ENCODE measurements at regions not wholly inside any gene's neighbourhood (a gene's known extent, or its start where the extent isn't known, plus 50 kb on each side); places are given as distances from the start of the nearest gene placed in this dataset.
"Not testable (repeated sequence)": the region's sequence is repeated elsewhere in the genome, so short reads cannot be mapped to it uniquely, and the experiment has no call there.

DNA sequence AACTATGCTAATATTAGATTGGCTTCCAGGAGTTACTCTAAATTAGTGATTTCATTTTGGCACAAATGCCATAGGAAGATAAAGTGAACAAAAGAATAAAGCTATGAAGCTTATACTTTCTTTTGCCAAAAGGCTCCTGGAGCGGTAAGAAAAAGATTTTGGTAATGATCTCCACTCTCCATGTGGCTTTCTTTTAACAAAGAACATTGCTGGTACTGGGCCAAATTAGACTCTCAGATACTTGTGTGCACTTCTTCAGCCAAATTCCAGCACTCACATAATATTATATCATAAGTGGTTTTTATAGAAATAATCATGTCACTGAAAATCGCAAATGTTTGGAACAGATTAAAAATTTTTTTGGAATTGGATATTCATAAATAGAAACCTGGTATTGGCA, 142.4 kb upstream of the FGF13 start:
- no peak for DNase-seq
- Mint-ChIP-seq H3K9me3 (no peaks in the 10 kb centered on the region), H3K4me3 (no peak overlapping the region), H3K27ac (no peak overlapping the region), H3K27me3 (no peaks in the 10 kb centered on the region), H3K4me1 (no peaks in the 10 kb centered on the region), H3K36me3 (no peaks in the 10 kb centered on the region)

DNA sequence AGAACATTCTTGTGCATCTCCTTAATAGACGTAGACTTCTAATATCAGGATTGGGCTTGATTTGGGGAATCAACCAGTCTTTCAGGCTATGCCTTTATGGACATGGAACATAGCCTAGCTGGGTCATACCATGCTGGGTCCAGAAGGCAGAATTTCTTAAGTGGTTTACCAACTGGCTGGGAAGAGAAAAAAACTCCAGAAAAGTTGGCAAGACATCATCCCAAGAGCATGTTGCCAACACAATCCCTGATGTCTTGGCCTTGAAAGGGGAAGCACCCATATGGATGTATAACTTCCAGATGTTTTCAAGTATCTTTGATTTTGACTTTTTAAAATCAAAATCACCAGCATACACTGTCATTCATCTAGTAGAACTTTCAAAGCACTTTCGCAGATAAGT, 138.0 kb upstream of the FGF13 start:
- Mint-ChIP-seq H3K27me3 (no peaks in the 10 kb centered on the region), H3K9me3 (no peaks in the 10 kb centered on the region), H3K27ac (no peak overlapping the region), H3K36me3 (no peaks in the 10 kb centered on the region), H3K4me3 (no peak overlapping the region), H3K4me1 (no peaks in the 10 kb centered on the region)
- no peak for DNase-seq

DNA sequence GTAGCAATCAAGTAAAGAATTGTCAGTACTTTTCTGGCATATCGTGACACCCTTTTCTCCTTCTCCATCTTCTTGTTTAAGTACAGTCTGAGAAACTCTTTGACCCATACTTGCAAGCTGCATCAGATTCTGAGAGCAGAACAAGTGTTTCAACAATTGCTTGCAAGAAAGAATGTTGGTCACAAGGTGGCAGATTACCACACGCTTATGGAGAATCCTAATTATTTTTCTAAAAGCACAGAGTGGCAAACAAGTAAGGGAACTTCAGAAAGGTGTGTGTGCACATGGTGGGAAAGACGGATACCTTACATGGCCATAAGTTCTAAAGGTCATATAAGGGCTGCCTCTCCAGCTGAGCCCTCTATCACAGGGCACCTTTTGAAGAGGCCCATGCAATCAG, 136.4 kb upstream of the FGF13 start:
- Mint-ChIP-seq H3K9me3 (no peaks in the 10 kb centered on the region), H3K27me3 (no peaks in the 10 kb centered on the region), H3K27ac (no peak overlapping the region), H3K4me1 (no peaks in the 10 kb centered on the region), H3K4me3 (no peak overlapping the region), H3K36me3 (no peaks in the 10 kb centered on the region)
- no peak for DNase-seq

DNA sequence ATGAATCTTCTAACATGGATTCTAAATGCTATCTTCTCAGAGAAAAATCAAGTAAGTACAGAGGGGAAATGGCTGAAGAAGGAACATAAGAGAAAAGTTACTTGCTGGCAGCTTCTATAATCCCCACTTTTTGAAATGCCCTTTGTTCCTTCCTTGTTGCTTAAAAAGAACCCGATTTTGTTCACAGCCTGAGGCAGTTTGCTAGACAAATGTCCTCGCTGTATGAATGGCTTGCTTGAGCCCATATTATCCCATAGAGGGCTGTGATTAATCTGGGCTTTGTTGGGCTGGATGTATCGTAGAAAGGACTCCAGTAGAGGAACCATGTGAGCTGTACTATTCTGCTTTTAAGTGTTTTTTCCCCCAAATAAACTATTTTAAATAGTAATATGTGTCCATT, 134.3 kb upstream of the FGF13 start:
- no peak overlapping the region for H3K4me3 Mint-ChIP-seq
- H3K36me3 Mint-ChIP-seq: no peaks in the 10 kb centered on the region
- no peaks in the 10 kb centered on the region for H3K4me1 Mint-ChIP-seq
- H3K27ac Mint-ChIP-seq: no peak overlapping the region
- H3K9me3 Mint-ChIP-seq: no peaks in the 10 kb centered on the region
- no peaks in the 10 kb centered on the region for H3K27me3 Mint-ChIP-seq
- DNase-seq: no peak

DNA sequence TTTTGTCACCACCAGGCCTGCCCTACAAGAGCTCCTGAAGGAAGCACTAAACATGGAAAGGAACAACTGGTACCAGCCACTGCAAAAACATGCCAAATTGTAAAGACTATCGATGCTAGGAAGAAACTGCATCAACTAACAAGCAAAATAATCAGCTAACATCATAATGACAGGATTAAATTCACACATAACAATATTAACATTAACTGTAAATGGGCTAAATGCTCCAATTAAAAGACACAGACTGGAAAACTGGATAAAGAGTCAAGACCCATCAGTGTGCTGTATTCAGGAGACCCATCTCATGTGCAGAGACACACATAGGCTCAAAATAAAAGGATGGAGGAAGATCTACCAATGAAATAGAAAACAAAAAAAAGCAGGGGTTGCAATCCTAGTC, 95.9 kb upstream of the FGF13 start:
- DNase-seq, H3K36me3 Mint-ChIP-seq, H3K27me3 Mint-ChIP-seq, H3K4me3 Mint-ChIP-seq, H3K9me3 Mint-ChIP-seq, H3K4me1 Mint-ChIP-seq, H3K27ac Mint-ChIP-seq: not testable (repeated sequence)

DNA sequence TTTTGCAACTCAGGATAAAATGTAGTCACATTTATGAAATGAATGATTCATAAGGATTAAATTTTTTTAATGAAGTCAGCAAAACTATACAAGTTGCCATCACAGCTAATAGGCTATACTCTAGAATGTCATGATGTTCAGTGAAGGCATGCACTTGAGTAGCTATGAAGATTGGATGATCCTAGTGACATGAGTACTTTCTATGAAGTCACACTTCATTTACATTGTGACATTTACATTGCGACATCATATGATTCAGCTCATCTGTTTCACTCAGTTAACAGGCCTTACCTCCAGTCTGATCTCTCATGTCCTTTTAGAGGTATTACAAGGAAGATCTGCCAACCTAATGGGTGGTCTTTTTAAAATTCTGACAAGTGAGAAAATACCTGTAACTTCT, 82.7 kb upstream of the FGF13 start:
- H3K4me1 Mint-ChIP-seq: no peaks in the 10 kb centered on the region
- DNase-seq: no peak
- H3K27me3 Mint-ChIP-seq: no peaks in the 10 kb centered on the region
- peaks cover 5% of the 10 kb centered on the region for H3K9me3 Mint-ChIP-seq
- H3K36me3 Mint-ChIP-seq: no peaks in the 10 kb centered on the region
- no peak overlapping the region for H3K27ac Mint-ChIP-seq
- H3K4me3 Mint-ChIP-seq: no peak overlapping the region

DNA sequence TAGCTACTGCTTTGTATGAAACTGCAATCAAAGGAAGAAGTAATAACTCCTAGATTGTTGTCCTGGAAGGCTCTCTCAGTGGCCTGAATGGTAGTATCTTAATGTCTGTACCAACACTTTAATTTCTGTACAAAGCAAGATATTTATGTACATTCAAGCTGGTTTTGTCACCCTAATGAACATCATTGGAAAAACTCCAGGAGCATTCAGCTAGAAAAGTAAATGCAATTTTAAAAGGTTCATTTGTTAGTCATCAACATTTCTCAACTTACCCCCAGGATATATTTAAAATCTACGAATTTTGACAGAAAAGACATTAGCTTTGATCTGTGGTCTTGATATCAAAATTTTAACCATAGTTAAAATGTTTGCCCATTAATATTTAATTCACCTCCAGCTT, 80.0 kb upstream of the FGF13 start:
- Mint-ChIP-seq H3K4me3 (no peak overlapping the region), H3K4me1 (no peaks in the 10 kb centered on the region), H3K27ac (no peak overlapping the region), H3K36me3 (no peaks in the 10 kb centered on the region), H3K9me3 (no peaks in the 10 kb centered on the region), H3K27me3 (no peaks in the 10 kb centered on the region)
- DNase-seq: no peak

DNA sequence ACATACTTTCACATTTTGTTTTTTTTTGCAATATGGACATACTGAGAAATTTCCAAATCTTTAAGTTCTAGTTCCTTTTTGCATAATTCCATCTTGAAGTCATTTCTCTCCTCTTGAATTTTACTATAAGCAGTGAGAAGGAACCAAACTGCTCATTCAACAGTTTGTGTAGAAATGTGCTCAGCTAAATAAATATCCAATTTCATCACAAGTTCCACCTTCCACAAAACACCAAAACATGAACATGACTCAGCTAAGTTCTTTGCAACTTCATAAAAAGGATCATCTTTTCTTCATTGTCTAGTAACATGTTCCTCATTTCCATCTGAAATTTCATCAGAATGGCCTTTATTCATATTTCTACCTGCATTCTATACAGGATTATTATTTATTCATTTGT, 77.3 kb upstream of the FGF13 start:
- Mint-ChIP-seq H3K36me3 (no peaks in the 10 kb centered on the region), H3K9me3 (peaks cover 4% of the 10 kb centered on the region), H3K4me3 (no peak overlapping the region), H3K27ac (no peak overlapping the region), H3K27me3 (no peaks in the 10 kb centered on the region), H3K4me1 (no peaks in the 10 kb centered on the region)
- no peak for DNase-seq

DNA sequence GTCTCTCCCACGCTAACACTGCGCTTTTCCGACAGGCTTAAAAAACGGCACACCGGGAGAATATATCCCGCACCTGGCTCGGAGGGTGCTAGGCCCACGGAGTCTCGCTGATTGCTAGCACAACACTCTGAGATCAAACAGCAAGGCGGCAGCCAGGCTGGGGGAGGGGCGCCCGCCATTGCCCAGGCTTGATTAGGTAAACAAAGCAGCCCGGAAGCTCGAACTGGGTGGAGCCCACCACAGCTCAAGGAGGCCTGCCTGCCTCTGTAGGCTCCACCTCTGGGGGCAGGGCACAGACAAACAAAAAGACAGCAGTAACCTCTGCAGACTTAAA, 67.0 kb upstream of the FGF13 start:
- H3K4me1 Mint-ChIP-seq, H3K9me3 Mint-ChIP-seq, H3K4me3 Mint-ChIP-seq, H3K27me3 Mint-ChIP-seq, H3K36me3 Mint-ChIP-seq, H3K27ac Mint-ChIP-seq, DNase-seq: not testable (repeated sequence)

DNA sequence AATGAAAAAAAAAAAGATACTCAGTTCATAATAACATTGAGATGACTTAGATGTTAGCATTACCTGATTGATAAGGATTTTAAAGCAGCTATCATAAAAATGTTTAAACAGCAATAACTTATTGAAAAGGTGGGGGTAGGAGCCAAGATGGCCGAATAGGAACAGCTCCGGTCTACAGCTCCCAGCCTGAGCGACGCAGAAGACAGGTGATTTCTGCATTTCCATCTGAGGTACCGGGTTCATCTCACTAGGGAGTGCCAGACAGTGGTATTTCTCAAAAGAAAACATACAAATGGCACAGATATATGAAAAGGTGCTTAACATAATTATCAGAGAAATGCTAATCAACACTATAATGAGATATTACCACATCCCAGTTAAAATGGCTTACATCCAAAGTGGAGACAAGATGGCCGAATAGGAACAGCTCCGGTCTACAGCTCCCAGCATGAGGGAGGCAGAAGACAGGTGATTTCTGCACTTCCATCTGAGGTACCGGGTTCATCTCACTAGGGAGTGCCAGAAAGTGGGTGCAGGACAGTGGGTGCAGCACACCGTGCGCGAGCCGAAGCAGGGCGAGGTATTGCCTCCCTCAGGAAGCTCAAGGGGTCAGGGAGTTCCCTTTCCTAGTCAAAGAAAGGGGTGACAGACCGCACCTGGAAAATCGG, 66.5 kb upstream of the FGF13 start:
- not testable (repeated sequence) for H3K36me3 Mint-ChIP-seq, DNase-seq, H3K27me3 Mint-ChIP-seq, H3K9me3 Mint-ChIP-seq, H3K27ac Mint-ChIP-seq, H3K4me3 Mint-ChIP-seq, H3K4me1 Mint-ChIP-seq

DNA sequence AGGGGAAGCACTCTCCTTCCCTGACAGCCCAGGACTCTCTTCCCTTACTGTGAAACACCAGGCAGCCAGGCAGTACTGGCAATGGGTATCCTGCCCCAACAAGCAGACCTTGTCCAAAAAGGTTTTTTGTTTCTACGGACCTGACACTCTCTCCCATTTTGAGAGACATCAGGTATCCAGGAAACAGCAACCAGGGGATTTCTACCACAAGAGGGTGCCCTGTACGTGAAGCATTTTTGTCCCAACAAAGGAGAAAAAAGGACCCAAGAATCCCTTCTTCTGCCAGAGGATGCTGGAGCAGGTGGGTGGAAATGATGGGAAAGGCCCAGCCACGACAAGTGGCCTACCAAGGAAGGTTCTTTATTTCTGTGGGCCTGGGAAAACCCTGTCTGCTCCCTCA, 65.7 kb upstream of the FGF13 start:
- no peak for DNase-seq
- Mint-ChIP-seq H3K4me1 (no peaks in the 10 kb centered on the region), H3K27me3 (peaks cover 4% of the 10 kb centered on the region), H3K27ac (no peak overlapping the region), H3K9me3 (no peaks in the 10 kb centered on the region), H3K36me3 (no peaks in the 10 kb centered on the region), H3K4me3 (no peak overlapping the region)

DNA sequence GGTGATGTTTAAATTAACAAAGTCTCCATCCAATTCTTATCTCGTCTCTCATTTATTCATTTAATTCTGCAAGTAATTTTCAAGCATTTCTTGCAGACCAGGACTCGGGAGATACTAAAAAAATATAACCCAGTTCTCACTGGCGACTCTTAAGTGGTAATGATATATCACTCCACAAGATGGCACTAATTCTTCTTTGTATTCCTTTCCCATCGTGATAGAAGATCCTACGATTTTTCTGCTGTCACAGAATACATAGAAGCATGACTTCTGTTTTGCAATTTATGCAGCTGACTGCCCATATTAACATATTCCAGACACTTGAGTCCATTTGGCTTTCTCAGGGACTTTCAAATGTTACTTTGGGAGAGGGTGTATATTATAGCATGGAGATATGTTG, 64.0 kb upstream of the FGF13 start:
- H3K36me3 Mint-ChIP-seq: no peaks in the 10 kb centered on the region
- H3K4me3 Mint-ChIP-seq: no peak overlapping the region
- peaks cover 4% of the 10 kb centered on the region for H3K27me3 Mint-ChIP-seq
- H3K27ac Mint-ChIP-seq: no peak overlapping the region
- H3K4me1 Mint-ChIP-seq: no peaks in the 10 kb centered on the region
- DNase-seq: no peak
- H3K9me3 Mint-ChIP-seq: no peaks in the 10 kb centered on the region

DNA sequence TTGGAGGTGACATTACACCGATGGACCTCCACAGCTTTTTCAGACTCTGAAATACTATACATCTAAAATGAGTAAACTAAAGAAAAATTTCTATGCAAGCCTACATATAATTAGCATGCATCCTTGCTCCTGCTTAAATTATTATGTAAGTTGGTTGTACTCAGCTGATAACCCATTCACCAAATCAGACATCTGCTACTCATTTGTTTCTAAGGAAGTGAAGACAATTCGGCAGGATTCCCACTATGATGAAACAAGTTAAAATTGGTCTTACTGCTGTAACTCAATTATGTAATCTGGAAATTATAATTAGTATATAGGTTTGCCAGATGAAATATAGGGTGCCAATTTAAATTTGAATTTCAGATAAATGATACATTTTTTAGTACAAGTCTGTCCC, 59.5 kb upstream of the FGF13 start:
- Mint-ChIP-seq H3K4me3 (no peak overlapping the region), H3K27ac (no peak overlapping the region), H3K4me1 (no peaks in the 10 kb centered on the region), H3K9me3 (no peaks in the 10 kb centered on the region), H3K36me3 (no peaks in the 10 kb centered on the region), H3K27me3 (no peaks in the 10 kb centered on the region)
- DNase-seq: no peak

DNA sequence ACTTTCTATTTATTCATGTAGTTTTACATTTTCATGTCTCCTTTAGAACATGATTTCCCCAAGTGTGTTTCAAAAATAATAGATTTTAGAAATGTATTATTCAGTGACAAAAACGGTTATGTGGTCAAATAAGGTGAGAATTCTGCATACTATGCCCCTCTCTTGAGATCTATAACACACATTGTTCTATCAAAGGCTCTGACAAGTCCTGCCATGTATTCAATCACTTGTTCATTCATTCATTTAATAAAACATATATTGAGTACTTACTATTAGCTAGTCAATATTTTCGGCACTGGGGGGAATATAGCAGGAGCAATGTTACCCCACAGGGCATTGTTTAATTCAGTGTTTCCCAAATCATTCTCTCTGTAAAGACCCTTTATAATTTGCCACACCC, 58.4 kb upstream of the FGF13 start:
- H3K4me3 Mint-ChIP-seq: no peak overlapping the region
- no peaks in the 10 kb centered on the region for H3K9me3 Mint-ChIP-seq
- DNase-seq: no peak
- H3K27ac Mint-ChIP-seq: no peak overlapping the region
- H3K4me1 Mint-ChIP-seq: no peaks in the 10 kb centered on the region
- no peaks in the 10 kb centered on the region for H3K27me3 Mint-ChIP-seq
- H3K36me3 Mint-ChIP-seq: no peaks in the 10 kb centered on the region

DNA sequence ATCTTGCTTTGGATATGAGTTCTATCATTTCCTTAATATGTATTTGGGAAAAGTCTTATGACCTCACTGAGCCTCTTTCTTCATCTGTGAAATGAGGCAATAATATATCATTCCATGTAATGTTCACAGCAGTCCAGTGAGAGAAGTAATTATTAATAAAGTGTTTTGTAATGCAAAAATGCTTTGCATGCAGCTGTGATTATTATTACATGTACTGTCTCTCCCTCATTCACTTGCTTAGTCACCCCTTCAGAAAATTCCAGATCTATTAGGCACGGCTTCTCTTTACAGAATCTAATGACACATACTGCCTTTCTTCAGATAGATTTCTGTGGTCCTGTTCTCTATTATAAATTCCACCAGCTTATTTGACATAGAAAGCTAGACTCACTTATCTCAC, 53.5 kb upstream of the FGF13 start:
- H3K4me1 Mint-ChIP-seq: no peaks in the 10 kb centered on the region
- no peak for DNase-seq
- no peak overlapping the region for H3K27ac Mint-ChIP-seq
- H3K4me3 Mint-ChIP-seq: no peak overlapping the region
- no peaks in the 10 kb centered on the region for H3K9me3 Mint-ChIP-seq
- peaks cover 3% of the 10 kb centered on the region for H3K27me3 Mint-ChIP-seq
- H3K36me3 Mint-ChIP-seq: no peaks in the 10 kb centered on the region

DNA sequence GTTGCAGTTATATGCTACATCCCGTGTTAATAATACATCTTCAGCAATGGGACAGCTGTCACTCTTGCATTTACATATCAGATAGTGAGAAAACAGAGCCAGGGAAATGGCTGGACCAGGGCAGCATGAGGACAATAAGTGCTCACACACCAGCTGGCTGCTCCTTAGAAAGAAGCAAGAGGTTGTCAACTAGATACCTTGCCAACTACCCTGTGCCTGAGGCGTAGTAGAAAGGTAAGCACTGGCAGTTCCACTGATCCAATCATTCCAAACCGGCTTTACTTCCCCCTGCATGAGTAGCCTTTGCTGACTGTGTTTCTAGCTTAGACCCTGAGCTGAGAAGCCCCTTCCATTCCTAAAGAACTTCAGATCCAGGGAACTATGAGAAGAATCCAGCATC, 52.2 kb upstream of the FGF13 start:
- H3K36me3 Mint-ChIP-seq: no peaks in the 10 kb centered on the region
- H3K27me3 Mint-ChIP-seq: peaks cover 3% of the 10 kb centered on the region
- no peak for DNase-seq
- no peaks in the 10 kb centered on the region for H3K4me1 Mint-ChIP-seq
- no peak overlapping the region for H3K27ac Mint-ChIP-seq
- H3K4me3 Mint-ChIP-seq: no peak overlapping the region
- no peaks in the 10 kb centered on the region for H3K9me3 Mint-ChIP-seq

DNA sequence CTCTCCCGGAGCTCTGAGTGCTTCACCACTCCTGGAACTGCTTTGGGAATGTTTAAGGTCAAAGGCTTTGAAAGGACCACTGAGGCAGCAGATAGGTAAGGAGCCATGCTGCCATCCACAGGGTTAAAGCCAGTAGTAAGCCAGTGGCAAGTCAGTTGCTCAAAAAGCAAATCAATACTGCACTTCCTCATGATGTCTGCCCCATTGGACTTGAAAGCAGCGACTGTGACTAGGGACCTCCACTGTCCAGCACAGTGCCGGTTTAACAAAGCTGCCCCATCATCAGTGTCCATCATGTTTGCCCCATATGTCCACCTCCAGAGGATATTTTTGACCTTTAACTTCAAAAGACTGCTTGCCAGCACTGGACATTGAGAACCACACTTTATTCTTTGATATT, 49.9 kb upstream of the FGF13 start:
- DNase-seq: no peak
- Mint-ChIP-seq H3K4me1 (no peaks in the 10 kb centered on the region), H3K9me3 (no peaks in the 10 kb centered on the region), H3K36me3 (no peaks in the 10 kb centered on the region), H3K27me3 (peaks cover 3% of the 10 kb centered on the region), H3K27ac (no peak overlapping the region), H3K4me3 (no peak overlapping the region)

Data from activated naive CD8-positive, alpha-beta T cell treated with anti-CD3 and anti-CD28 coated beads for 36 hours (primary cell).